ENCODE measurements at regions not wholly inside any gene's neighbourhood (a gene's known extent, or its start where the extent isn't known, plus 50 kb on each side); places are given as distances from the start of the nearest gene placed in this dataset.

- no peaks in the 10 kb centered on the region for H3K79me1 ChIP-seq (ENCODE audit: insufficient read depth, low read depth, low read length, poor library complexity, severe bottlenecking)
- Mint-ChIP-seq H3K27me3 (ENCODE audit: low read depth) (no peaks in the 10 kb centered on the region), H3K9me3 (peaks cover 0 to 4% of the 10 kb centered on the region in 2 experiments; a peak in 3 of 5 replicates), H3K4me3 (no peak overlapping the region), H3K36me3 (ENCODE audit: insufficient read depth in 1 of 3, low read depth in 3 of 3) (0 out of 7 replicates have a peak, but pooled peaks cover 0 to 1% (median 0%) of the 10 kb centered on the region in 3 experiments), H3K27ac (no peak overlapping the region), H3K4me1 (peaks cover 0 to 5% of the 10 kb centered on the region in 2 experiments; a peak in 1 of 4 replicates)
- no peaks in the 10 kb centered on the region for H3K23me2 ChIP-seq (ENCODE audit: insufficient read length, low read depth, low read length, poor library complexity, severe bottlenecking)
- no peak overlapping the region for H3K56ac ChIP-seq (ENCODE audit: insufficient read length, low read depth, low read length)
- no peaks in the 10 kb centered on the region; the same call in 1 of the 2 replicates for H3K4me1 ChIP-seq (ENCODE audit: insufficient read depth, low read length)
- no peak overlapping the region for H2AK5ac ChIP-seq (ENCODE audit: insufficient read length, low read length)
- no peaks in the 10 kb centered on the region for H3K79me2 ChIP-seq (ENCODE audit: insufficient read depth, low read length)
- no peak overlapping the region for H2BK20ac ChIP-seq (ENCODE audit: low read depth, low read length, poor library complexity, severe bottlenecking)
- no peaks in the 10 kb centered on the region for H3K27me3 ChIP-seq (ENCODE audit: insufficient read depth, low read length)
- no peak overlapping the region for H4K5ac ChIP-seq (ENCODE audit: insufficient read length, low read depth, low read length)
- no peak overlapping the region for H3K14ac ChIP-seq (ENCODE audit: insufficient read depth, low read length)
- no peak overlapping the region for H4K8ac ChIP-seq (replicated peaks; ENCODE audit: insufficient read length, low read depth, low read length)
- no peak overlapping the region for H4K91ac ChIP-seq (ENCODE audit: insufficient read length, low read depth, low read length)
- H3K9me3 ChIP-seq (ENCODE audit: control insufficient read depth, low read depth, low read length): no peaks in the 10 kb centered on the region
- WGBS (ENCODE audit: extremely low coverage, insufficient read length, low lambda C conversion rate): no CpG with 5 or more reads among the region's 2 CpGs
- H3K18ac ChIP-seq (ENCODE audit: insufficient read length, low read depth, low read length): no peak overlapping the region
- DNase-seq: no peak
- H3K23ac ChIP-seq (ENCODE audit: insufficient read length, low read depth, low read length): no peak overlapping the region
- no peak overlapping the region for H2BK12ac ChIP-seq (ENCODE audit: insufficient read length, low read depth, low read length)
- H2BK15ac ChIP-seq (ENCODE audit: low read depth, low read length): no peak overlapping the region
- no peak overlapping the region for H3K4me2 ChIP-seq (ENCODE audit: insufficient read depth, insufficient read length, low read length)
- H3K9ac ChIP-seq (ENCODE audit: extremely low read depth, insufficient read length, low read length): no peak overlapping the region
- no peak for TF ChIP-seq CTCF (conservative IDR thresholded peaks at IDR 0.05)
- H3K4ac ChIP-seq (ENCODE audit: low read depth, low read length): no peak overlapping the region
- no peak overlapping the region for H2BK5ac ChIP-seq (ENCODE audit: insufficient read length, low read length)
- H3K27ac ChIP-seq (ENCODE audit: insufficient read length, low read depth, low read length): no peak overlapping the region
- H2AFZ ChIP-seq (ENCODE audit: low read length): no peak overlapping the region
- no peak overlapping the region for H2BK120ac ChIP-seq (ENCODE audit: low read depth, low read length, poor library complexity, severe bottlenecking)
- no peak overlapping the region for H3T11ph ChIP-seq (ENCODE audit: low read length)
- no peaks in the 10 kb centered on the region for H4K20me1 ChIP-seq (ENCODE audit: control insufficient read depth, insufficient read depth, insufficient read length)
Observed at GRCh38 chr11:106353031-106353430, 275.6 kb downstream of the AASDHPPT start.

Measured in H9 (cell line).